ENCODE measurements at regions not wholly inside any gene's neighbourhood (a gene's known extent, or its start where the extent isn't known, plus 50 kb on each side); places are given as distances from the start of the nearest gene placed in this dataset.

DNA sequence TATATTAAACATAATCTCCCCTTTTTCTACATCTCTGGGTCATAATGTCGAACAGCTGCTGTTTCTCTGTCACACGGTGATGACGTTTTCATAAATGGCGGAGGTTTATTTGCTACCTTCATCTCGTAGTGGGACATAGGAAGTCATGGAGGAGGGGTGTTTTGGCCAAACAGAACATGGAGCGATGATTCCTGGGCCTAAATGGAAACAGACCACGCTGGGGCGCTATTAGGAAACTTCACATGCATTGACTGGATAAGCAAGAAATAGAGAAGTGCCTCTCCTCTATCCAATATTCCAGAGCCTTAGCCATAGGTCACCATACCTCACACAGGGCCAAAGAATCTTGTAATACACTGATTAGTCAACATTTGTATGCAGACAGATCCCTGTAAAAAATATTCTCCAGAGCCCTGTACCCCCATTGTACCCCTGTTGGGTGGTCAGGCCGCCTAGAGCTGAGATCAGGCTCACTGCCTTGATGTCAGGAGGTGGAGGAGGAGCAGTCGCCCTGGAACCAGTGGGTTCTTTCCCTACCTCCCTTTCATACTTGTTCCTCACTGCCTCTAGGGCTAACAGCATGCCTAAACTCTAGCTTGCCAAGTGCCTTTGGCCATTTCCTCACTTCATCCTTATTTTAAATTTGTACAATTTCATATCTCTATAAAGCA, 77.8 kb upstream of the SPIN1 start:
- no peaks in the 10 kb centered on the region for H3K27me3 ChIP-seq (replicated peaks; ENCODE audit: insufficient read depth, low read depth, low read length, poor library complexity)
- ChIA-PET CTCF (no interaction called here), POLR2A (ENCODE audit: low non-redundant PET) (no interaction called here)
- no peak overlapping the region for H3K27ac ChIP-seq (ENCODE audit: low read depth, low read length, poor library complexity, severe bottlenecking)
- intact Hi-C loops (cut with micrococcal nuclease; ENCODE audit: unreplicated experiment) = no loop called here
- BruUV-seq (replicated peaks) = no TSS peak
- H3K9me3 ChIP-seq (ENCODE audit: low read depth, low read length, poor library complexity, severe bottlenecking) = no peaks in the 10 kb centered on the region
- no peak for DNase-seq (ENCODE audit: low spot score)
- no peak overlapping the region for H3K4me3 ChIP-seq (ENCODE audit: low read depth, low read length, poor library complexity, severe bottlenecking)
- no peaks in the 10 kb centered on the region for H3K4me1 ChIP-seq (ENCODE audit: insufficient read depth, low read length, poor library complexity, severe bottlenecking)
- no peak for TF ChIP-seq EZH2 (IDR thresholded peaks at IDR 0.05; ENCODE audit: borderline replicate concordance, low read depth, low read length, poor library complexity, severe bottlenecking)
- TF ChIP-seq, protein P1, sequence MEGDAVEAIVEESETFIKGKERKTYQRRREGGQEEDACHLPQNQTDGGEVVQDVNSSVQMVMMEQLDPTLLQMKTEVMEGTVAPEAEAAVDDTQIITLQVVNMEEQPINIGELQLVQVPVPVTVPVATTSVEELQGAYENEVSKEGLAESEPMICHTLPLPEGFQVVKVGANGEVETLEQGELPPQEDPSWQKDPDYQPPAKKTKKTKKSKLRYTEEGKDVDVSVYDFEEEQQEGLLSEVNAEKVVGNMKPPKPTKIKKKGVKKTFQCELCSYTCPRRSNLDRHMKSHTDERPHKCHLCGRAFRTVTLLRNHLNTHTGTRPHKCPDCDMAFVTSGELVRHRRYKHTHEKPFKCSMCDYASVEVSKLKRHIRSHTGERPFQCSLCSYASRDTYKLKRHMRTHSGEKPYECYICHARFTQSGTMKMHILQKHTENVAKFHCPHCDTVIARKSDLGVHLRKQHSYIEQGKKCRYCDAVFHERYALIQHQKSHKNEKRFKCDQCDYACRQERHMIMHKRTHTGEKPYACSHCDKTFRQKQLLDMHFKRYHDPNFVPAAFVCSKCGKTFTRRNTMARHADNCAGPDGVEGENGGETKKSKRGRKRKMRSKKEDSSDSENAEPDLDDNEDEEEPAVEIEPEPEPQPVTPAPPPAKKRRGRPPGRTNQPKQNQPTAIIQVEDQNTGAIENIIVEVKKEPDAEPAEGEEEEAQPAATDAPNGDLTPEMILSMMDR (conservative IDR thresholded peaks at IDR 0.05; ENCODE audit: low read depth, low read length) = no peak
- no peaks in the 10 kb centered on the region for H3K36me3 ChIP-seq (ENCODE audit: insufficient read depth, low read length, poor library complexity, severe bottlenecking)

DNA sequence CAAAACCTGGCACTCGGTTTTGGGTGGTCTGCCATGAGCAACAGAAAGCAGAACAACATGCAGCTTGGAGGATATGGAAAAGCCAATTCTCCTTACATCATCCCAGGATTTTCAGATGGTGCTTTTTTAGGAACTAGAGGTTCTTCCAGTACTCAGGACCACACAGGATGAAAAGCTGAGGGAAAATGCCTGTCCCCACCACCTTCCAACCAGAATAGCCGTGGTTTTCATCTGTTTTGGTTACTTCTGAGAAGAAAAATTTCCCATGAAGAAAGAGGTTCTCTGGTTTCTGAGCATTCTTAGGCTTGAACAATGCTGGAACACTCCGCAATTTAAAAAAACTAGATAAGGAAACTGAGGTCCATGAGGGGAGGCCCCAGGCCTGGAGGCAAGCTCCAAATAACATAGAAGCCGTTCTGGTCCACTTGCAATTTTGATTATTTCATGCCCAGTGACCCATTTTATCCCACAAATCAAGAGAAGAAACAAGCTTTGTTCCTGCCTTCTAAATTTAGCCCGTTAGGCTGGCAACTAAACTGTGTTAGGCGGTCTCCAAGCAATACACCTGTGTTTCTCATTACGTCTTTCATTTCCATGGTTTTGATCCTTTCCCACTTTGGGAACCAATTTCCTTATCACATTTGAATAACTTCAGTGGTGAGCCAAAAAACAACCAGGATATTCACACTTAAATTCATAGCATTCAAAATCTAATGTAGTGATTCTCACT, 79.2 kb upstream of the SPIN1 start:
- Histone ChIP-seq H3K9me3 (ENCODE audit: low read depth, low read length, poor library complexity, severe bottlenecking) (no peaks in the 10 kb centered on the region), H3K4me1 (ENCODE audit: insufficient read depth, low read length, poor library complexity, severe bottlenecking) (no peaks in the 10 kb centered on the region), H3K27ac (ENCODE audit: low read depth, low read length, poor library complexity, severe bottlenecking) (no peak overlapping the region), H3K27me3 (replicated peaks; ENCODE audit: insufficient read depth, low read depth, low read length, poor library complexity) (no peaks in the 10 kb centered on the region), H3K36me3 (ENCODE audit: insufficient read depth, low read length, poor library complexity, severe bottlenecking) (no peaks in the 10 kb centered on the region), H3K4me3 (ENCODE audit: low read depth, low read length, poor library complexity, severe bottlenecking) (no peak overlapping the region)
- no peak for TF ChIP-seq EZH2 (IDR thresholded peaks at IDR 0.05; ENCODE audit: borderline replicate concordance, low read depth, low read length, poor library complexity, severe bottlenecking)
- TF ChIP-seq, protein P1 (conservative IDR thresholded peaks at IDR 0.05; ENCODE audit: low read depth, low read length) = no peak
- ChIA-PET CTCF (no interaction called here), POLR2A (ENCODE audit: low non-redundant PET) (interaction anchor here (0.7 kb wide), 1 partner anchor 1325 kb away, joined by 3 read pairs; no protein-coding TSS in a partner anchor)
- intact Hi-C loops (cut with micrococcal nuclease; ENCODE audit: unreplicated experiment) = no loop called here
- BruUV-seq (replicated peaks) = no TSS peak
- DNase-seq (ENCODE audit: low spot score) = no peak

DNA sequence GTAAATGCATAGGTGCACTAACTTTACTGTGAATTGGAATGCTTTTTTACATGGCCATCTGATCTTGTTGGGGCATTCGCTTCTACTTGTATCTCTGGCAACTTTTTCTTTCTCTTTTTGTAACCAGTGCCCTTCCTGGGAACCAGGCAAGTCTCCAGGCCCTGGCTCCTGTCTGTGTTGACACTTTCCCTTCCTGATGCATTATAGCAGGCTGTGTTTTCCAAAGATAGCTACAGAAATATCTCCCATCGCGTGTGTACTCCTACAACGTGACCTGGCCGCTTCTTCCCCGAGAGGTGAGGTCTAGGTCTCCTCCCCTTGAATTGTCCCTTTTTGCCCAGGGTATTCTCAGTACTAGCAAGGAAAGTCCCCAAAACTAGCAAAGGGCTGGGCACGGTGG, 81.1 kb upstream of the SPIN1 start:
- CTCF ChIA-PET = no interaction called here
- Histone ChIP-seq H3K27ac (ENCODE audit: low read depth, low read length, poor library complexity, severe bottlenecking) (no peak overlapping the region), H3K36me3 (ENCODE audit: insufficient read depth, low read length, poor library complexity, severe bottlenecking) (no peaks in the 10 kb centered on the region), H3K27me3 (replicated peaks; ENCODE audit: insufficient read depth, low read depth, low read length, poor library complexity) (no peaks in the 10 kb centered on the region), H3K9me3 (ENCODE audit: low read depth, low read length, poor library complexity, severe bottlenecking) (no peaks in the 10 kb centered on the region), H3K4me1 (ENCODE audit: insufficient read depth, low read length, poor library complexity, severe bottlenecking) (no peaks in the 10 kb centered on the region), H3K4me3 (ENCODE audit: low read depth, low read length, poor library complexity, severe bottlenecking) (no peak overlapping the region)
- intact Hi-C loops (cut with micrococcal nuclease; ENCODE audit: unreplicated experiment) = no loop called here
- BruUV-seq (replicated peaks) = no TSS peak
- POLR2A ChIA-PET (ENCODE audit: low non-redundant PET) = no interaction called here
- TF ChIP-seq, protein P1 (conservative IDR thresholded peaks at IDR 0.05; ENCODE audit: low read depth, low read length) = no peak
- TF ChIP-seq EZH2 (IDR thresholded peaks at IDR 0.05; ENCODE audit: borderline replicate concordance, low read depth, low read length, poor library complexity, severe bottlenecking) = no peak
- DNase-seq (ENCODE audit: low spot score) = no peak
